ENCODE measurements at regions not wholly inside any gene's neighbourhood (a gene's known extent, or its start where the extent isn't known, plus 50 kb on each side); places are given as distances from the start of the nearest gene placed in this dataset.

GRCh38 chr3:147846293-147846692 lies 437.1 kb downstream of the ZIC1 start:
- BruUV-seq (replicated peaks), result no TSS peak
- Mint-ChIP-seq H3K36me3 (ENCODE audit: insufficient read depth, unreplicated experiment) (no peaks in the 10 kb centered on the region), H3K27me3 (ENCODE audit: insufficient read depth, unreplicated experiment) (no peaks in the 10 kb centered on the region), H3K4me1 (ENCODE audit: insufficient read depth, unreplicated experiment) (no peaks in the 10 kb centered on the region), H3K27ac (ENCODE audit: low read depth, unreplicated experiment) (no peak overlapping the region), H3K9me3 (ENCODE audit: unreplicated experiment) (no peaks in the 10 kb centered on the region), H3K4me3 (ENCODE audit: unreplicated experiment) (no peak overlapping the region)
- CTCF ChIA-PET, result no interaction called here
- no peak for TF ChIP-seq CTCF (IDR thresholded peaks at IDR 0.05; ENCODE audit: unreplicated experiment)
- POLR2A ChIA-PET, result no interaction called here
- intact Hi-C loops (cut with micrococcal nuclease), result no loop called here
- no peak for DNase-seq (ENCODE audit: unreplicated experiment)

- H3K27ac Mint-ChIP-seq (ENCODE audit: low read depth, unreplicated experiment), result no peak overlapping the region
- DNase-seq (ENCODE audit: unreplicated experiment), result no peak
- no peaks in the 10 kb centered on the region for H3K9me3 Mint-ChIP-seq (ENCODE audit: unreplicated experiment)
- CTCF ChIA-PET, result interaction anchor here (0.6 kb wide), 1 partner anchor 14 kb away, joined by 3 read pairs; no protein-coding TSS in a partner anchor
- no peaks in the 10 kb centered on the region for H3K4me1 Mint-ChIP-seq (ENCODE audit: insufficient read depth, unreplicated experiment)
- no peaks in the 10 kb centered on the region for H3K27me3 Mint-ChIP-seq (ENCODE audit: insufficient read depth, unreplicated experiment)
- intact Hi-C loops (cut with micrococcal nuclease), result no loop called here
- no peak for TF ChIP-seq CTCF (IDR thresholded peaks at IDR 0.05; ENCODE audit: unreplicated experiment)
- no peaks in the 10 kb centered on the region for H3K36me3 Mint-ChIP-seq (ENCODE audit: insufficient read depth, unreplicated experiment)
- H3K4me3 Mint-ChIP-seq (ENCODE audit: unreplicated experiment), result no peak overlapping the region
- BruUV-seq (replicated peaks), result no TSS peak
- POLR2A ChIA-PET, result no interaction called here
Observed at GRCh38 chr3:147846854-147847478, 437.8 kb downstream of the ZIC1 start.

- H3K27me3 Mint-ChIP-seq (ENCODE audit: insufficient read depth, unreplicated experiment), result no peaks in the 10 kb centered on the region
- no TSS peak for BruUV-seq (replicated peaks)
- peaks cover 7% of the 10 kb centered on the region for H3K9me3 Mint-ChIP-seq (ENCODE audit: unreplicated experiment)
- no peak for DNase-seq (ENCODE audit: unreplicated experiment)
- POLR2A ChIA-PET, result no interaction called here
- no peak for TF ChIP-seq CTCF (IDR thresholded peaks at IDR 0.05; ENCODE audit: unreplicated experiment)
- no peaks in the 10 kb centered on the region for H3K4me1 Mint-ChIP-seq (ENCODE audit: insufficient read depth, unreplicated experiment)
- CTCF ChIA-PET, result no interaction called here
- H3K36me3 Mint-ChIP-seq (ENCODE audit: insufficient read depth, unreplicated experiment), result no peaks in the 10 kb centered on the region
- H3K4me3 Mint-ChIP-seq (ENCODE audit: unreplicated experiment), result no peak overlapping the region
- H3K27ac Mint-ChIP-seq (ENCODE audit: low read depth, unreplicated experiment), result no peak overlapping the region
- intact Hi-C loops (cut with micrococcal nuclease), result no loop called here
Observed at GRCh38 chr3:147851062-147851461, 441.9 kb downstream of the ZIC1 start.

DNA sequence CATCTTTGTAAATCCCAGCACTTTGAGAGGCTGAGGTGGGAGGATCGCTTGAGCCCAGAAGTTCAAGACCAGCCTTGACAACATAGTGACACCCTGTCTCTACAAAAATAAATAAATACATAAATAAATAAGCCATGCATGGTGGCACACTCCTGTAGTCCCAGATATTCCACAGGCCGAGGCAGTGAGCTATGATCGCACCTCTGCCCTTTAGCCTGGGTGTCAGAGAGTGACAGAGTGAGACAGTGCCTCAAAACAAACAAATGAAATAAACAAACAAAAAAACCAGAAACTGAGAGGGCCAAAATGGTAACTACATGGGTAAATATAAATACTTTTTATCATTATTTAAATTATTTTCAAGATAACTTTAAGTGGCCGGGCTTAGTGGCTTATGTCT lies 445.4 kb downstream of the ZIC1 start:
- Mint-ChIP-seq H3K36me3 (ENCODE audit: insufficient read depth, unreplicated experiment) (no peaks in the 10 kb centered on the region), H3K4me3 (ENCODE audit: unreplicated experiment) (no peak overlapping the region), H3K4me1 (ENCODE audit: insufficient read depth, unreplicated experiment) (no peaks in the 10 kb centered on the region), H3K27ac (ENCODE audit: low read depth, unreplicated experiment) (no peak overlapping the region), H3K9me3 (ENCODE audit: unreplicated experiment) (peaks cover 7% of the 10 kb centered on the region), H3K27me3 (ENCODE audit: insufficient read depth, unreplicated experiment) (no peaks in the 10 kb centered on the region)
- intact Hi-C loops (cut with micrococcal nuclease), result no loop called here
- TF ChIP-seq CTCF (IDR thresholded peaks at IDR 0.05; ENCODE audit: unreplicated experiment), result no peak
- ChIA-PET POLR2A (no interaction called here), CTCF (interaction anchor here (0.8 kb wide), 1 partner anchor 91 kb away, joined by 3 read pairs; no protein-coding TSS in a partner anchor)
- no peak for DNase-seq (ENCODE audit: unreplicated experiment)
- BruUV-seq (replicated peaks), result no TSS peak
